A673 (cell line): ENCODE measurements at regions not wholly inside any gene's neighbourhood (a gene's known extent, or its start where the extent isn't known, plus 50 kb on each side); places are given as distances from the start of the nearest gene placed in this dataset.

ENCODE experiments used
- CTCF ChIP-seq: fragments of 300-800, 200-600 bp; sonication (generic); conservative IDR thresholded peaks from 2 replicates; pipeline ENCODE4 v1.5.1; 2017; ENCODE audit warnings: low read depth, mild to moderate bottlenecking, antibody characterized with exemption, low read length, moderate library complexity, mixed read lengths
- EZH2 ChIP-seq: fragments of 200-600 bp; sonication (generic); IDR thresholded peaks from 2 replicates; pipeline ENCODE4 v1.6.1; 2017; ENCODE audit warnings: borderline replicate concordance, low read depth, mild to moderate bottlenecking, mixed read lengths, antibody characterized with exemption, low read length; ENCODE audit not compliant: poor library complexity, severe bottlenecking

GRCh38 chr16:6143020-6143419, 1045.4 kb upstream of the EEF2KMT start:
- TF ChIP-seq CTCF (no peak), EZH2 (no peak)
